GM13976 (cell line): ENCODE measurements at regions not wholly inside any gene's neighbourhood (a gene's known extent, or its start where the extent isn't known, plus 50 kb on each side); places are given as distances from the start of the nearest gene placed in this dataset.

Source experiments
- DNase-seq: peaks from one replicate; pipeline ENCODE4 v3.0.0; 2012; ENCODE audit warnings: low spot score
- in situ Hi-C: fragments of 300-500 bp; cut with MboI; formaldehyde crosslinking; loops from one replicate; pipeline ENCODE4 v1.12.0; 2022; ENCODE audit warnings: low sequenced_read_pairs, mixed read lengths, inconsistent platforms; ENCODE audit not compliant: unreplicated experiment
- TF ChIP-seq, protein P1 (sequence below): IDR thresholded peaks from 2 replicates; pipeline ENCODE4 v1.5.1; 2012; ENCODE audit warnings: borderline replicate concordance, mild to moderate bottlenecking; ENCODE audit not compliant: insufficient read depth; ENCODE audit errors: extremely low read depth, missing control alignments, control extremely low read depth

DNA sequence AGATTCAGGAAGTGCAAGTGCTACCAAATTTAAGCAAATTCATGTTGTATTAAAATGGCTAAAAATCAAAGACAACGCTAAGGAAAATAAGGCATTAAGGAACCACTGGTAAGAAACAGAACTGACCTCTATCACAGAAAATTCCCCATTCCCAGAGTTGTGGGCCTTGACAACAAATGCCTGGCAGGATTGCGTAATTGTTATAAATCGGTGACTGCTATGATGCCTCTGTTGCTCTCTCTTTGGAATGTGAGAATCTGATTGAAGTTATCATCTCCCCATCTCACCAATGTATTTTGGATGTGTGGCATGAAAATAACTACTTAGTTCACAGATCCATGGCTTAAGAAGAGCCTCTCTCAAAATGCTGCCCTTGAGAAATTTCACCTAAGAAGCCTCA, 257.3 kb downstream of the OGFRL1 start:
- TF ChIP-seq, protein P1, sequence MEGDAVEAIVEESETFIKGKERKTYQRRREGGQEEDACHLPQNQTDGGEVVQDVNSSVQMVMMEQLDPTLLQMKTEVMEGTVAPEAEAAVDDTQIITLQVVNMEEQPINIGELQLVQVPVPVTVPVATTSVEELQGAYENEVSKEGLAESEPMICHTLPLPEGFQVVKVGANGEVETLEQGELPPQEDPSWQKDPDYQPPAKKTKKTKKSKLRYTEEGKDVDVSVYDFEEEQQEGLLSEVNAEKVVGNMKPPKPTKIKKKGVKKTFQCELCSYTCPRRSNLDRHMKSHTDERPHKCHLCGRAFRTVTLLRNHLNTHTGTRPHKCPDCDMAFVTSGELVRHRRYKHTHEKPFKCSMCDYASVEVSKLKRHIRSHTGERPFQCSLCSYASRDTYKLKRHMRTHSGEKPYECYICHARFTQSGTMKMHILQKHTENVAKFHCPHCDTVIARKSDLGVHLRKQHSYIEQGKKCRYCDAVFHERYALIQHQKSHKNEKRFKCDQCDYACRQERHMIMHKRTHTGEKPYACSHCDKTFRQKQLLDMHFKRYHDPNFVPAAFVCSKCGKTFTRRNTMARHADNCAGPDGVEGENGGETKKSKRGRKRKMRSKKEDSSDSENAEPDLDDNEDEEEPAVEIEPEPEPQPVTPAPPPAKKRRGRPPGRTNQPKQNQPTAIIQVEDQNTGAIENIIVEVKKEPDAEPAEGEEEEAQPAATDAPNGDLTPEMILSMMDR: no peak
- in situ Hi-C loops: loop anchor here (25.0 kb wide), 1 partner anchor 541 kb away; no protein-coding TSS in a partner anchor
- no peak for DNase-seq

DNA sequence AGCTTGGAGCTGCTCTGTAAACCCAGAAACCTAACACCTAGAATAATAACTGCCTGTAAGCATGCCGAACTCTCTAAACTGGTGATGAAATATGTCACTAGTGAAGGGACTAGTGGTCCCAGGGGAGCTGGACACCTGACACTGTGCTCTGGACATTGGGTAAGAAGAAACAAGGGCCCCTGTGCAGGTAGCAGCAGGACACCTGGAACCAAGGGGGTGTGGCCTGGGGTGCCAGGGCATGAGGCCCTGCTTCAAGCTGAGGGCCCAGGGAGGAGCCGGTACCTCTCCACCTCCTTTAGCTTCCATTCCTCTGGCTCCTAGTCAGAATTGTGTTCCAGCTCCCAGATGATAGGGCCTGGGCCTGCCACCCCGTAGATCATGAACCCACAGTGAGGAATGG, 263.2 kb downstream of the OGFRL1 start:
- TF ChIP-seq, protein P1: no peak
- DNase-seq: no peak
- in situ Hi-C loops: no loop called here

DNA sequence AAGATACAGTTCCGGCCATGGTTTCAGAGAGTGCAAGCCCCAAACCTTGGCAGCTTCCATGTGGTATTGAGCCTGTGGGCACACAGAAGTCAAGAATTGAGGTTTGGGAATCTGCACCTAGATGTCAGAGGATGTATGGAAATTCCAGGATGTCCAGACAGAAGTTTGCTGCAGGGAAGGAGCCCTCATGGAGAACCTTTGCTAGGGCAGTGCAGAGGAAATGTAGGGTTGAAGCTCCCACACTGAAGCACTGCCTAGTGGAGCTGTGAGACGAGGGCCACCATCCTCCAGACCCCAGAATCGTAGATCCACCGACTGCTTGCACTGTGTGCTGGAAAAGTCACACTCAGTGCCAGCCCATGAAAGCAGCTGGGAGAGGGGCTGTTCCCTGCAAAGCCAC, 267.5 kb downstream of the OGFRL1 start:
- TF ChIP-seq, protein P1: no peak
- DNase-seq: no peak
- in situ Hi-C loops: no loop called here

DNA sequence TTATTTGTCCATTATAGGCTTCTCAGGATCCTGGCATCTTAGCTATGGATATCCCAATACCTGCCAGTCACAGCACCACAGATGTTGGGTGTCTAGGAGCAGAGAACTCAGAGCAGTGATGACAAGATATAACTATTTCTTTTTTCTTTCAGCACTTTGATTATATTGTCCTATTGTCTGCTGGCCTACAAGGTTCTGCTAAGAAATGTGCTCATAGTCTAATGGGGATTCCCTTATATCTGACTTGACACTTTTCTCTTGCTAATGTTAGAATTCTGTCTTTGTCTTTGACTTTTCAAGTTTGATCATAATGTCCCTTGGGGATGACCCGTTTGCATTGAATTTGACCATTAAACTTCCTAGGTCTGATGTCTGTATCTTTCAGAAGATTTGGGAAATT, 270.4 kb downstream of the OGFRL1 start:
- in situ Hi-C loops: no loop called here
- TF ChIP-seq, protein P1: no peak
- DNase-seq: no peak

DNA sequence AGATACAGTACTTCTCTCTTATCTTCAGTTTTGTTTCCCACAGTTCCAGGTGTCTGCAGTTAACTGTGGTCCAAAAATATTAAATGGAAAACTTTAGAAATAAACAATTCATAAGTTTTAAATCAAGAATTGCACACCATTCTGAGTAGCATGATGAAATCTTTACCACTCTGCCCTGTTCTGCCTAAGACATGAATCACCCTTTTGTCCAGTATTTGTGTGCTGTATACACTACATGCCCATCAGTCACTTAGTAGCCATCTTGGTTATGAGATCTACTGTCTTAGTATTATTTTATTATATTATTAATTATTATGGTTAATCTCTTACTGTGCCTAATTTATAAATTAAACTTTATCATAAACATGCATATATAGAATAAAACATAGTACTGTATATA, 279.0 kb downstream of the OGFRL1 start:
- TF ChIP-seq, protein P1: no peak
- in situ Hi-C loops: no loop called here
- DNase-seq: no peak

DNA sequence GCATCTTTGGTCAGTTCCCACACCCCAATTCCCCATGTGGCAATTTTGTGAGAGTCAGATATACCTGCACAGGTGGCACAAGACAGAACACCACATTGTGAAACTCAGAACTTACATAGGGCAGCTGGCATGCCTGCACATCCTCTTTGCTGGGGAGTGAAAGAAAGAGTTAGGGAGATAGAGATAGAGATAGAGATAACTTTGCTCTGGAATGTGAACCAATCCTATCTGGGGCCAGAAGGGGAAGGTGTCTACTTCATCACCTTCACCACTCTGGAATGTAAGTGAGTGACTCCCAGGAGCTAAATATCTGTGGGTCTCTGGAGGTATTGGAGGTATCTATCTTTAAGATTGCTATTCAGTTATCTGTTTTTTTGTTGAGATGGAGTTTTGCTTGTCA, 289.2 kb downstream of the OGFRL1 start:
- DNase-seq: no peak
- in situ Hi-C loops: no loop called here
- TF ChIP-seq, protein P1: no peak

DNA sequence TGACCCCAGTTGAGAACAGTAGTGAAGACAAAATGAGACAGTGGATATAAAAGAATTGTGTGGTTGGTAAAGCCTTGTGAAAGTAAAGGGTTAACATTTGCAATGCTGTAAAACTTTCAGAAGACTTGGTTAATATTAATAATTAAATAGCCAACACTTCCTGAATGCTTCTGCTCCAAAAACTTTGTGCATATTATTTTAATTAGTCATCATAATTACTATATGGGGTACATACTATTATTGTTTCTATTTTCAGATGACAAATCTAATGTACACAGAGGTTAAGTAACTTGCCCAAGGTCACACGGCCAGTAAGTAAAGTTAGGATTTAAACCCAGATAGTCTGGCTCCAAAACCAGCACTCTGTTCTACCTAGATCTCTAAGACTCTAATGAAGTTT, 291.3 kb downstream of the OGFRL1 start:
- TF ChIP-seq, protein P1: no peak
- no peak for DNase-seq
- in situ Hi-C loops: no loop called here
